GM18907 (cell line): ENCODE measurements at regions not wholly inside any gene's neighbourhood (a gene's known extent, or its start where the extent isn't known, plus 50 kb on each side); places are given as distances from the start of the nearest gene placed in this dataset.
"Not testable (repeated sequence)": the region's sequence is repeated elsewhere in the genome, so short reads cannot be mapped to it uniquely, and the experiment has no call there.

Experiments used
- ATAC-seq: cut with Tn5 transposase; IDR thresholded peaks from one replicate; pipeline ENCODE4 v1.9.1; 2021; ENCODE audit warnings: mild to moderate bottlenecking, moderate library complexity; ENCODE audit not compliant: unreplicated experiment

DNA sequence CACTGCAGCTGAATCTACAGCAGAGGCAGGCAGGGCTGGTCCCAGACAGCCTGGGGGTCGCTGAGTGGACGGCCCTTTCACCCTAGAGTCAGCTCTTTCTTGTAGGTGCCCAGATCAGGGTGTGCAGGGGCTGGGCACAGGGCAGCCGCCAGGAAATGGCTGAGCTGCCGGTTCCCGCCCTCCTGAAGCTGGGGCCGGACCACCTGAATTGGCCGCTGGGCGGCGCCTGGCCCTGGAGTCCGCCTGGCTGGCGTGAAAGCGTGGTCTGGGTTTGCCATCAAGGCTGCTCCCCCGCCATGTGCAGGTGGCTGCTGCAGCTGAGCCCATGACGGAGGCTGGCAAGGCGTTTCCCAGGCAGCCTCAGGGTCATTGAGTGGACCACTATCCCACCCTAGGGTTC lies 85.7 kb downstream of the POTEM start:
- ATAC-seq: not testable (repeated sequence)

DNA sequence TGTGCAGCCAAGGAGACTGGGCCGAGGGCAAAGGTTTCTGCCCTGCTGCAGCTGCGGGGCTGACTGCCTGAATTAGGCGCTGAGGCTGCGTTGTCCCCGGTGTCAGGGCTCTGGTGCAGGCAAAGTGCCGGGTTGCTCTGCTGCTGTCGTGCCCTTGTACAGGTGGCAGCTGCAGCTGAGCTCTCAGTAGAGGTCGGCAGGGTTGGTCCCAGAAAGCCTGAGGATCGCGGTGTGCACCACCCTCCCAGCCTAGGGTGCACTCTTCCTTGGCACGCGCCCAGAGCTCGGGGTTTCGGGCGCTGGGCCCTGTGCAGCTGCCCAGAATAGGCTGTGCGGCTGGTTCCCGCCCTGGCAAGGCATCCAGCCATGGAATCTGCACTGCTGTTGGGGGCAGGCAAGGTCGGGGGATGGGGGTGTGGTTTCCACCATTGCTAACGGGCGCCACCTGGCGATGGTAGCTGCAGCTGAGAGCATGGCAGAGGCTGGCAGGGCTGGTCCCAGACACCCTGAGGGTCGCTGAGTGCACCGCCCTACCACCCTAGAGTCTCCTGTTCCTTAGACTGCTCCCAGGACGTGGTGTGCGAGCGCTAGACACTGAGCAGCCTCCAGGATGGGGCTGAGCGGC lies 86.3 kb downstream of the POTEM start:
- ATAC-seq: not testable (repeated sequence)

DNA sequence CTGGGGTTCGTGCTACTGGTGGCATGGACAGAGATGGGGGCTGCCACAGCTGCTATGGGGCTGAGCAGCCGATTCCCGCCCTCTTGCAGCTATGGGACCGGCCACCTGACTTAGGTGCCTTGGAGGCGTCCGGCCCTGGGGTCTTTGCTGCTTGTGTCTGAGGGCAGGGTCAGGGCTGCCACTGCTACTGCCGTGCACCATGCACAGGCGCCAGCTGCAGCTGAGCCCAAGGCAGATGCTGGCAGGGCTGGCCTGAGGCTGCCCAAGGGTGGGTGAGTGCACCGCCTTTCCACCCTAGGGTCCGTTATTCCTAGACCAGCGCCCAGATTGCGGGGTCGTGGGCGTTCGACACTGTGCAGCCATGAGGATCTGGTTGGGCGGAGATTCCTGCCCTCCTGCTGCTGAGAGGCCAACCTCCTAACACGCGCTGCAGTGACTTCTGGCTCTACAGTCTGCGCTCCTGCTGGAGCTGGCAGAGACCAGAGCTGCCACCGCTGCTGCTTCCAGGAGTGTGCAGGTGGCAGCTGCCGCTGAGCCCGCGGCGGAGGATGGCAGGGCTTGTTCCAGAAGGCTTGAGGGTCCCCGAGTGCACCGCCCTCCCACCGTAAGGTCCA lies 87.0 kb downstream of the POTEM start:
- ATAC-seq: not testable (repeated sequence)

DNA sequence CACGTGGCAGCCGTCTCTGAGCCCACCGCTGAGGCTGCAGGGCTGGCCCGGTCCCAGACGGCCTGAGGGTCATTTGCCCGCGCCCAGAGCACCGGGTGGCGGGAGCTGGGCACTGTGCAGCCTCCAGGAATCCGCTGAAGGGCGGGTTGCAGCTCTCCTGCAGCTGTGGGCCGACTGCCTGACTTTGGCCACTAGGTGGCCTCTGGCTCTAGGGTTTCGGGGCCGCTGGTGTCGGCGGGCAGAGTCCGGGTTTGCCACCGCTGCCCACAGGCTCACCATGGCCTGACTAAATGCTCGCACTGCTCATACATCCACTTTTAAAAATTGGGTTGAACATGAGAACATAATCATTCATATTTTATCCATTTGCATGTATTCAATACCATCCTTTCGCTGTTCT lies 87.7 kb downstream of the POTEM start:
- ATAC-seq: not testable (repeated sequence)

DNA sequence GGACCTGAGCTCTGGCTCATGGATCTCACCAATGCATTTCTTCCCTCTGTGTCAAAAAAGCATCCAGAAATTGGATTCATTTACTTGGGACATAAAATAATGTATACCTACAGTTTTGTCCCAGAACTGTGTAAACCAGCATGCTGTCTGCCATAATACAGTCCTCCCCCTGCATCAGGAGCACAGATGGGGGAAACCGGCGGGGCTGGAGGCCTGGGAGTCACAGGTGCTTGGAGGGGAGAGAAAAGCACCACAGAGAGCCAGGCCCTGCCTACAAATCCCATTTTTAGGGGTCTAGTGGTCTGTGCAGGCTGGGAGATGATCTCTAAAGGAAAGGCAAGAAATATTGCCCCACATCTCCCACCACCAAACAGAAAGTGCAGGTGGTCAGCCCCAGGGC lies 91.8 kb downstream of the POTEM start:
- not testable (repeated sequence) for ATAC-seq

DNA sequence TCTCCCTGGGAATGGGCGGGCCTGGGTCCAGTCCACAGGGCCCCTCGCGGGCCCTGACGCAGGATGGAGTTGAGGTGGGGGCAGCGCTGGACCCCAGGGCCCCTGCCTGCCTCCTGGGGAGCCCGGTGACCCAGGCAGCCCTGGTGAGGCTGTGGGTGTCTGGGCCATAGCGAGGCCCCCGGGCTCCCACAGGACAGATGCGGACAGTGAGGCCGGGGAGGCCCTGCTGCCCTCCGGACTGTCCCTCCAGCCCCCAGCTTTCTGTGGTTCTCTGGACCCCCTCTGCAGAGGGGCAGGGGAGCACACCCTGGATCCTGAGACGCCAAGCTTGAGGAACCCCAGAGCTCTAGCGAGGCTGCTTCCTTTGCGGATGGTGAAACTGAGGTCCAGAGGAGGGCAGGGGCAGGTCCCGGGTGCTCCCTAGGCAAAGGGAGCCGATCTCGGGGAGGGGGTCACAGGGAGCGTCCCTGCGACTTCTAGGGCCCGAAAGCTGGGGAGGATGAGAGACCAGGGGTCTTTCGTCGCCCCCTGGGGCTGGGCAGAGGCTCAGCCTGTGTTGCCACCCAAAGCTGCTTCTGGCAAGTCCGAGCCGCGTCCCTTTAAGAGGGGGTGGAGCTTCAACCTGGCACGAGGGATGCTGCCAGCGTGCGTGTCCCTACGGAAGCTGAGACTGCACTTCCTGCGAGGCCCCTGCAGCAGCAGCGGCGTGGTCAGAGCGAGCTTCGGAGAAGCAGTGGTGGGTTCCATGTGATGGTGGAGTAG lies 94.6 kb downstream of the POTEM start:
- ATAC-seq: not testable (repeated sequence)

DNA sequence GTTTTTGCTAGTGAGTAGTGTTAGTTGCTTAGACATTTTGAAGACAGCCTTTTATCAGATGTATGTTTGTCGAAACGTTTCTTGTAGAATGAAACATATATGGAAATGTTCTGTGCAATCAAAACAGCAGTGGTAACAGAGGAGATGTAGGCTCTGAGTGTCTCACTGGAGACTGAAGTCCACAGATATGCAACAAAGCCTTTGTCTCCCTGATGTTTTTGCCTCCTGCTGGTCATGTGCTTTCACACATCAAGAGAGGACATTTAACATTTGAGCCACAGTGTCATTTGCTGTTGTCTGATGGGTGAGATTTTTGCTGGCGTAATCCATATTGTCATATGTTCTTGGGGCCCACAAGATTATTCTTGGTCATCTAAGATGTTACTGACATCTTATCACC lies 101.7 kb downstream of the POTEM start:
- ATAC-seq: not testable (repeated sequence)

DNA sequence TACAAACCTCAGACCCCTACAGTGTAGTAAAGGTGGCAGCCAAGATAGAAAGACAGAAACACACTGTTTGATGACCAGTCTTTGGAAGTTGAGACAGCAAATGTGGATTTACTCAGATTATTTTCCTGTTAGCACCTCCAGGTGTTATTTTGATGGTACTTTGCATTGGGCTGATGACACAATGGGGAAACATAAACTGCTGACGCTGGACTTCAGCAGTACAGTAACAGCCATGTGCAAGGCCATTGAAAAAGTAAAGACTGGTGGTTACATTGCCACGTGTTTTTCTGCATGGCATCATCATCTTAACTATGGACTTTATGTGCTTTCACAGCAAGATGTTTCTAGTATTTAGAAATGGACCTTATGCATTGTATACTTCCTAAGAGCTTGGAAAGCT lies 105.3 kb downstream of the POTEM start:
- not testable (repeated sequence) for ATAC-seq

DNA sequence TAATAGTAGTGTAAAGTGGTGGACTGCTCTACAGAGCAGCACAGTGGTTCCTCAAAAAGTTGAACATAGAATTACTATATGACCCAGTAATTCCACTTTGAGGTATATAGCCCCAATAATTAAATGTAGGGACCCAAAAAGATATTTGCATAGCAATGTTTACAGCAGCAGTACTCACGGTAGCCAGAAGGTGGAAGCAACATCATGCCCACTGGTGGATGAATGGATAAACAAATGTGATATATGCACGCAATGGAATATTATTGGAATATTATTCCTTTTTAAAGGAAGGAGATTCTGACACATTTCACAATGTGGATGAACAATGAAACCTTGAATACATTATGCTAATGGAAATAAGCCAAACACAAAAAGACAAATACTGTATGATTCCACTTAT lies 121.4 kb downstream of the POTEM start:
- ATAC-seq: not testable (repeated sequence)

DNA sequence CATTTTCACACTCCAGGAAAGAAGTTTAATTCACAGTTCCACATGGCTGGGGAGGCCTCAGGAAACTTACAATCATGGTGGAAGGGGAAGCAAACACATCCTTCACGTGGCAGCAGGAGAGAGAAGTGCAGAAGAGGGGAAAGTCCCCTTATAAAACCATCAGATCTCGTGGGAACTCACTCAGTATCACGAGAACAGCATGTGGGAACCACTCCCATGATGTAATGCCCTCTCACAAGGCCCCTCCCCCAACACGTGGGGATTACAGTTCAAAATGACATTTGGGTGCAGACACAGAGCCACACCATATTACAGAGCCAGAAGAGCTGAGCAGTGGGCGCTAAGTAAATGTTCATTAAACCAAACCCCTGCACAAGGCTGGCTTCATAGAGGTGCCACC lies 126.0 kb downstream of the POTEM start:
- ATAC-seq: not testable (repeated sequence)

DNA sequence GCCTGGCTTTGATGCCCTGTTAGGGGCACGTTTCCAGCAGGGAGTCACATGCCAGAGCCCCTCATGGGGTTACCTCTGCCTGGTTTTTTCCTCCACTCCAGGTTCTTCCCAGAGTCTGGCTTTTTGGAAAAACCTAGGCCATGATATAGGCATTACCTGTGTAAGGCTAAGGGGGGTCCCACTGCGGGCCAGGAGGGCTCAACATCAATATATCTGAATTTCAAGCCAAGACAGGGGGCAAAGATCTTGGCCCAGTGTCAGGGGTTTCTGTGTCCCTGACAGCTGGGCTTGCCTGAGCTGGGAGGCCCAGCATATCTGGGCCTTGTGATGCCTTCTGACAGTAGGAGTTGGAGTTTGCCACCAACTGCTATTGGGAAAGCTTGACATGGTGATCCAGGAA lies 127.5 kb downstream of the POTEM start:
- not testable (repeated sequence) for ATAC-seq

DNA sequence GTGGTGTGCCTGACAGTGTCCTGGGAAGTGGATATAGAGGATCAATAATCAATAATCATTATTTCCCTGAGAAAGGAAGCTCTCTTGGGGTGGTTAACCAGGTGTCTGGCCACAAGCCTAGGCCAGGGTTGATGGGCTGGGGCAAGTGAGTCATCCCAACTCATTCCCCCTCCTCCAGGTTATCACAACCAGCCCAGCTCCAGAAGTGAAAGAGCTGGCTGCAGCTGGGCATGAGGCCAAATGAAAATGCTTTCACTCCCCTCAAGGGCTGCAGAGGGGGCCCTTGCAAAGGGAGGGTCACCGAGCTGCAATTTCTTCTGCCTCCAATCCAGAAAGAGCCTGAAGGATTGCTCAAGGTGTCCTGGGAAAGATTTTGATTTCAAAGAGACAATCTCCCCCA lies 127.9 kb downstream of the POTEM start:
- ATAC-seq: not testable (repeated sequence)

DNA sequence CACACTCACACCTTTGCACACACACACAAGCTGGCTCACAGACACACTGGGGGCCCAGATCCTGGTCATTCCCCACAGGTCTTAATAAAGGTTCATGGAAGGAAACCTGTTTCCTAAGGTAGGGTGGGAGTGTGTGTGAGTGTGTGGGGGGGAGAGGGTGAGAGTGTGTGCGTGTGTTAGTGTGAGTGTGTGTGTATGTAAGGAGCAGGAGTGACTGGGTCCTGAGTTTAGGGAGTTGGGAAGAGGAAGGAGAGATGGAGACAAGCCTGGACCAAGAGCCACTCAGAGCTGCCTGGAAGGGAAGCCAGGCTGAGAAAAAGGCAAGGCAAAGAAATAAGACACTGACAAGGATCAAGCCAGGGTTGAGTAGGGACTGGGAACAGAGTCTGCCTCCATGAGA lies 129.2 kb downstream of the POTEM start:
- ATAC-seq: not testable (repeated sequence)

DNA sequence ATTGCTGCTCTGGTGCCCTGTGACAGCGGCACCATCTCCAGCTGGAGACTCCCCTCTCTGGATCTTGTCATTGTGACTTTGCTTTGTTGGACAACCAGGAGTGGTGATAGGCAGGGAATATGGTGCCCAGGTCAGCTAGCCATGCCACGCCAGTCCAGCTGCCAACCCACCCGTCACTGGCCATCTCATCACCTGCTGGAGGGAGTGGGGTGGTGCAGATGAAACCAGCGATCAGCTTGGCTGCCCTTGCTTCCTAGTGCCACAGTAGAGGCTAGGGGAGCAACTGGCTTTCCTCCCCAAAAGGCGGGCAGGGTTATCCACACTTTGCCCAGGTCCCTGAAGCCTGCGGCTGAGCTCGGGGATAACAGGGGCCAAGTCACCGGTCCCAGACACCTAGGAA lies 129.6 kb downstream of the POTEM start:
- ATAC-seq: not testable (repeated sequence)

DNA sequence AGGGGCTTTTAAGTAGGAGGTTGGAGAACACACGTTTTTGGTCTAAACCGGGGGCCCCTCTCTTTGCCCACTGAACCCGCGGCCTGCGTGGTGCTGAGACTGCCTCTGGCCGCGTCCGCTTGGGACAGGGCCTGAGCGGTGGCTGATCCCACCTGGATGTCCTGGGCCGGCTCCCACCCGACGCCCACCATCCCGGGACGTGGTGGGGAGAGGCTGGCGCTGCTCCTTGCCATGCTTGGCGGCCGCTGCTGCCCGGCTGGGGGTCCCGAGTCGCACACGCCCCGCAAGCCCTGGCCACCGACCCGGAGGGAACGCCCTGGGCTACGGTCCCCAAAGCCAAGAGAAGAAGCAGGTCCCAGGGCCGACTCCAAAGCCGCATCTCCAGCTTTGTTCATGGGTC lies 130.1 kb downstream of the POTEM start:
- not testable (repeated sequence) for ATAC-seq

DNA sequence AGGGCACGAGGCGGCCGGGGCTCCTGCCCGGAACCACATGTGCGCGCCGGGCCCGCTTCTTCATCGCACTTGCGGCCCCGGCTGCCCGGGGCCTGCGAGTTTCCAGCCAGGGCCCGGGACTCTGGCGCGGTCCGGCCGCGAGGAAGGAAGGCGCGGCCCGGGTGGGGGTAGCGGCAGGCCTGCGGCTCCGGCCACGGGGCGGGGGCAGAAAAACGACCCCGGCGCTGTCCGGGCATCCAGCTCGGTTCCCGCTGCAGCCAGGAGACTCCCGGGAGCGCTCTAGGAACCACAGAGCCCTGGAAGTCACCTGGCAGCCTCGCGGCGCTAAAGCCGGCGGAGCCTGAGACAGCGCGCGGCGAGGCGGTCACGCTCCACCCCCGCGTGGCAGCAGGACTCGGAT lies 130.5 kb downstream of the POTEM start:
- not testable (repeated sequence) for ATAC-seq

DNA sequence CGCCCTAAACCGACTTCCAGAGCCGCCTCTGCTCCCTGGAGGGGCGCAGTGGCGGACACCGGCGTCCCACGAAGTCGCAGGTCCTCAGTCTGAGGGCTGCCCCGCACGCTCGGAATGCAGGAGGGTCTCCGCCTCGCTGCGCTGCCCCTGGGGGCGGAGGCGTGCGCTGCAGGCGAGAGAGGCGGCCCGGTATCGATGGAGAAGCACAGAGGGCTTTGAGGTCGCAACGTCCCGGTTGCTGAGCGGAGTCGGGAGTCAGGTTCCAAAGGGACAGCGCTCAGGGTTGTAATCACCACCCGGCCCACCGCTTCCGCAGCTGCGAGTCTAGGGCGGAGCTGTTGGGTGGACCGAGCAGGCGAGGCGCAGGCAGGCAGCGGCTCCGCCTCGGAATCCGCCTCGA lies 131.0 kb downstream of the POTEM start:
- ATAC-seq: not testable (repeated sequence)

DNA sequence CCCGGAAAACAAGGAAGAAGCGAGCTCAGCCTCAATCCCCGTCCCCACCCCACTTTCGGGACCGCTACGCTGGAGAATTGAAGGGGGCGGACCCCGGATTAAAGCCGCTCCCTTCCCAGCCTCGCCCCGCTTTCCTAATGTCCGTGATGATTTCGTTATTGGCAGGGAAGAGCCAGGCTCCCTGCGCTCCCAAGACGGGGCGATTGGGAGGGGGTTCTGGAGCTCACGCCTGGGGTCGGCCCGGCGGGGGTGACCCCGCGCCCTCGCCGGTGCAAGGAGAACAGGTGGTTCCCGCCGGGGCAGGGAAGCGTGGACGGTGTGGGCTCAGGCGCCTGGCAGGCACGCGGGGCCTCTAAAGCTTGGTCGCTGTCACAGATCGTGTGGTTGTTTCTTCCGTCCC lies 131.5 kb downstream of the POTEM start:
- ATAC-seq: not testable (repeated sequence)

DNA sequence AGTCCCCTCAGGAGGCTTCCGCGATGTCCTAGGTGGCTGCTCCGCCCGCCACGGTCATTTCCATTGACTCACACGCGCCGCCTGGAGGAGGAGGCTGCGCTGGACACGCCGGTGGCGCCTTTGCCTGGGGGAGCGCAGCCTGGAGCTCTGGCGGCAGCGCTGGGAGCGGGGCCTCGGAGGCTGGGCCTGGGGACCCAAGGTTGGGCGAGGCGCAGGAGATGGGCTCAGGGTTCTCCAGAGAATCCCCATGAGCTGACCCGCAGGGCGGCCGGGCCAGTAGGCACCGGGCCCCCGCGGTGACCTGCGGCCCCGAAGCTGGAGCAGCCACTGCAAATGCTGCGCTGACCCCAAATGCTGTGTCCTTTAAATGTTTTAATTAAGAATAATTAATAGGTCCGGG lies 132.1 kb downstream of the POTEM start:
- not testable (repeated sequence) for ATAC-seq

DNA sequence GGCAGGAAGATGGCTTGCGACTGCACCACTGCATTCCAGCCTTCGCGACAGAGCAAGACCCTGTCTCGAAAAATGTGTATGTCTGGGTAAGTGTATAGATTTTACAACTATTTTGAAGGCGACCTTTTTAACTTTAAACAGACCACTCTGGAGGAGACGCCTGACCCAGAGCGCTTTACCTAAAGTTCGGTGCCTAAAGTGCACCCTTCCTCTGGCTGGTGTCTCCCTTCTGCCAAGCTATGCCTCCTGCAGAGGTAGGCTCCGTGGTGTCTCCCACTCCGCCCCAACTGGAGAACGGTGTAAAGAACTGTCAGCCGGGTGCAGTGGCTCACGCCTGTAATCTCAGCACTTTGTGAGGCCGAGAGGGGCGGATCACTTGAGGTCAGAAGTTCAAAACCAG lies 132.7 kb downstream of the POTEM start:
- not testable (repeated sequence) for ATAC-seq

DNA sequence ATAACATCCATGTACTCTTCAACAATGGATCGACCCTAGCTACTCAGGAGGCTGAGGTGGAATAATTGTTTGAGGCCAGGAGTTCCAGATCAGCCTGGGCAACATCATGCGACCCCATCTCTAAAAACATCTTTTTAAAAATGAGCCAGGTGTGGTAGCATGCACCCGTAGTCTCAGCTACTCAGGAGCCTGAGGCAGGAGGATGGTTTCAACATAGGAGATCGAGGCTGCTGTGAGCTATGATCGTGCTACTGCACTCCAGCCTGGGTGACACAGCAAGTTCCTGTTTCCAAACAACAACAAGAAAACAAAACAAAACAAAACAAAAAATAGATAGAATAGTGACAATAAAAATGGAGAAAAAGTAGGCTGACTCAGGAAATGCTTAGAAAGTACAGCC lies 138.3 kb downstream of the POTEM start:
- not testable (repeated sequence) for ATAC-seq

DNA sequence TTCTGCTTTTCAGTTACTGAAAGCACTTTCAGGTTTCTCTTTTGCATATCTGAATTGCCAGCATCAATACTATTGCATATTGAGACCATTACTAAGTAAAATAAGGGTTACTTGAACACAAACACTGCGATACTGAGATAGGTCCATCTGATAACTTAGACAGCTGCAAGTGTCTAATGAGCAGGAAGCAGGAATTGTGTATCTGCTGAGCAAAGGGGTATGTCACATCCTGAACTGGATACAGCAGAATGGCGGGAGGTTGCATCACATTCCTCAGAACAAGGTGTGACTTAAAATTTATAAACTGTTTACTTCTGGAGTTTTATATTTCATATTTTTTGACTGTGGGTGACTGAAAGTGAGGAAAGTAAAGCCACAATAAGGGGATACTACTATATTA lies 142.7 kb downstream of the POTEM start:
- ATAC-seq: not testable (repeated sequence)
